SW480 (cell line): ENCODE measurements at regions not wholly inside any gene's neighbourhood (a gene's known extent, or its start where the extent isn't known, plus 50 kb on each side); places are given as distances from the start of the nearest gene placed in this dataset.

ENCODE experiments used
- DNase-seq: peaks from one replicate; pipeline ENCODE4 v3.0.0-alpha.2; 2016; ENCODE audit warnings: low spot score

GRCh38 chr17:72301887-72302286, 181.1 kb downstream of the SOX9 start:
- DNase-seq, result no peak

DNA sequence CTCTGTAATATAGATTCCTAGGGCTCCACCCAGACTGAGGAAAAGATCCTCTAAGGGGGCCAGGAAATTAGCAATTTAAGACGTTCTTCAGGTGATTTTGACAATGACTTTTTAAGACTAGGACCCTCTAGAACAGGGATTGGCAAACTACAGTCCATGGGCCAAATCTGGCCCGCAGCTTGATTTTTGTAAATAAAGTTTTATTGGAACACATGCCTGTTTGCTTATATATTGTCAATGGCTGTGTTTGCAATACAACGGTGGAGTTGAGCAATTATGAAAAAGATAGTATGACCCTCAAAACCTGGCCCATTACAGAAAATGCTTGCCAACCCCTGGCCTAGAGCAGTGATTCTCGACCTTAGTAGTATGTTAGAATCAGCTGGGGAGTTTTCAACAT, 181.9 kb downstream of the SOX9 start:
- DNase-seq, result no peak

DNA sequence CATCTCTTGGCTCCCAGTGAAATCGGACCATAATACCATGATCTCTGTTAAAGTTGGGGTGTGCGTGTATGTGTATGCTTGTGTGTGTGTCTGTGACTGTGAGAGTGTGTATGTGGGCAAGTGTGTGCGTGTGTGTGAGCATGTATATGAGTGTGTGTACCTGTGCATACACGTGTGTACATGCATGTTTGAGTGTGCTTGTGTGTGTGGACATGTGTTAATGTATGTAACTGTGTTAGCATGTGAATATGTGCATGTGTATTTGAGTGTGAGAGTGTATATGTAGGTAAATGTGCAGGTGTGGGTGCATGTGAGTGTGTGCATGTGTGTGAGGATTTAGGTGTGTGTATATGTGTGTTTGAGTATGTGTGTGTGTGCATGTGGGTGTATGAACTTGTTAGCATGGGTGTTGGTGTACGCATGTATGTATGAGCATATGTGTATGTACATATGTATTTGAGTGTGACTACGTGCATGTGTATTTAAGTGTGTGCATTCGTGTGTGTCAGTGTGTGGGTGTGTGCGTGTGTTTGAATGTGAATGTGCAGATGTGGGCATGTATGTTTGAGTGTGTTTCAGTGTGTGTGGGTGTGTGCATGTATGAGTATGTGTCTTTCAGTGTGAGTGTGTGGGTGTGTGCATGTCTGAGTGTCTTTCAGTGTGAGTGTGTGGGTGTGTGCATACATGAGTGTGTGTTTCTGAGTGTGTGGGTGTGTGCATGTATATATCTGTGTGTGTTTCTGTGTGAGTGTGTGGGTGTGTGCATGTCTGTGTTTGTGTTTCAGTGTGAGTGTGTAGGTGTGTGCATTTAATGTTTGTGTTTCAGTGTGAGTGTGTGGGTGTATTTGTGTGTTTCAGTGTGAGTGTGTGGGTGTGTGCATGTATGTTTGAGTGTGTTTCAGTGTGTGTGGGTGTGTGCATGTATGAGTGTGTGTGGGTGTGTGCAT, 183.2 kb downstream of the SOX9 start:
- DNase-seq, result no peak

GRCh38 chr17:72304859-72305258, 184.0 kb downstream of the SOX9 start:
- no peak for DNase-seq

DNA sequence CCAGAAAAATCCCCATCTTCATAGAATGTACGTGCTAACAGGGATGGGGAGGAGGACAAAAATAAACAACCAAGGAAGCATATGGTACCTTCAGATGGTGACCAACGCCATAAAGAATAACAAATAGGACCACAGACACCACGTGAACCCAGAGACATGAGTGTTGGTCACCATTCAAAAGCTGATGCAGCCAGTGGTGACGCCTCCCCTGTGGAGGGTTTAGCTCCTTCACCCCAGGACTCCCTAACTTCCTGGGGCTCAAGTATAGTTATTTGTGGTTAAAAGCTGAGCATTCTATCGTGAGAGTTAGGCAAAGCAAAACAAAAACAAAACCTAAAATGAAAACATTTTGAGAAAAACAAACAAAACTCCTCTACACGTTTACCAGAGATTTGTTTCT, 184.7 kb downstream of the SOX9 start:
- DNase-seq, result no peak

DNA sequence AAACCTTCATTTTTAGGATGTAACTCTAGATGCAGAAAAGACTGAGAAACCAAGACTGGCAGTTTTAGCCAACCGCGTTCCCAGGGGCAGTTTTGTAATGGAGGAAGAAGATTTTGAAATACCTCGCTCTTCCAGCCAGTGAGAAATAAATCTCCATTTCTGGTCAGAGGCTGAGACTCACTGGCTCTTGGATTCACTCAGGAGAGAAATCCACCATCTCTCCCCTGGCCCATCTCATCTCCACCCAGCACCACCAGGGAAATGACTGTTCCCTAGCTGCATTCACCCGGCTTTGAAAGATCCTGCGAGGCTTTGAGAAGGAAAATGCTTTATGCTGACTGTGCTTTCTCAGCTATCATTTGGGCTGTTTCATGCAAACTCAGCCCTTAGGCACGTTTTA, 185.2 kb downstream of the SOX9 start:
- no peak for DNase-seq

- no peak for DNase-seq
Measured at GRCh38 chr17:72307836-72308235, 187.0 kb downstream of the SOX9 start.

DNA sequence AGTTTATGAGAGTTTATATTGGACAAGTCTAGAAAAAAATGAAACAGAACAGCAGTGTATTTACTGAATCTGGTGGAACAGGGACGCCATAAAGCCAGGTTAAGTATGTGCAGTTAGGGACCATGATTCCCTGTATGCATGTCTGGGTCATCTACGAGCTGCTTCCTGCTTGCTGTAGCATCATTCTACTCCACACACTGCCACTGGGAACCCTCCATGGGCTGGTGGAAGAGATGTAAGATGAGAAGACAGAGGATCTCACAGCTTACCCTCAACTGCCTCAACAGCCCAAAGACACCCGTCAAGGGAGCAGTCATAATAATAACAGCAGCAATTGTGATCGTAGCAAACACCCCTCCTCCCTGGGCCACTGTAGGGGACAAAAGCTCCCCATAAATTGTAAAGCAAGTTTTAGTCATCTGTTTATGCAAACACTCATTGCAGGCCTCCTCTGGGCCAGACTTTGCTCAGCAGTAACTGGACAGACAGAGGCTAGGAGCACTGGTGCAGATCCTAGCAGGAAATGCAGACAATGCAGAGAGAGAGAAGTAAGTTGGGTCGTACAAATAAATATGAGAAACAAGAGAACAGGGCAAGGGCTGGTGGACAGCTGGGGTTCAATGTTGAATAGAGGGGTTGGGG, 188.0 kb downstream of the SOX9 start:
- no peak for DNase-seq

DNA sequence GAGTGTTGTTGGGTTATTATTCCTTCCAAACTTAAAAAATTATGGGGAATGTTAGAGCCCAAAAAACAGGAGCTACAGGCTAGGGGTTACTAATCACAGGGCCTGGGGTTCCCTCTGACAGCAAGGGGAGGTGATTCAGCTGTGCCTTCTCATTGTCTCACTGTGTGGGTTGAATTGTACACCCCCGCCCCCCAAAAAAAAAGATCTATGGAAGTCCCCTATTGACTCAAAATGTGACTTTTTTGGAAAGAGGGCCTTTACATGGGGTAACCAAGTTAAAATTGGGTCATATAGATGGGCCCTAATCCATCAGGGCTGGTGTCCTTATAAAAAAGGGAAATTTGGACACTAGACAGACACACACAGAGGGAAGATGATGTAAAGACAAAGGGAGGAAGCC, 190.2 kb downstream of the SOX9 start:
- DNase-seq, result no peak

GRCh38 chr17:72315122-72315913, 194.5 kb downstream of the SOX9 start:
- DNase-seq, result no peak

DNA sequence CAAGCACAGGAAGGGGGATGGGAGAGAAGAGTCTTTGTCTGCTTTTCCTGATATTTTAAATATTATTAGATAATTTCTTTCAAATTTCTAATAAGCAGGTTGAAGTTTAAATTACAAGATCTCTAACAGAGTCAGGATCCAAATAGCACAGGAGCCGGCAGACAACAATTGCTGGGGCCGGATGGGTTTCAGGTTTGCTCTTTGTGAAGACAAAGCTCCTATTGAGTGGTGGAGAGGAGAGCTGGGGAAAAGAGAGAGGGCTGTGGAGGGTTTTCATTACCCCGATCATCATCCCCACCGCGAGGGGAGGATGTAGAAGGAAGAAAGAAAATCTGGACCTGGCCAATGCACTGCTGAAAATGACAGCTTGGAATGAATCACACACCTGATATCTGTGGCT, 197.3 kb downstream of the SOX9 start:
- no peak for DNase-seq

DNA sequence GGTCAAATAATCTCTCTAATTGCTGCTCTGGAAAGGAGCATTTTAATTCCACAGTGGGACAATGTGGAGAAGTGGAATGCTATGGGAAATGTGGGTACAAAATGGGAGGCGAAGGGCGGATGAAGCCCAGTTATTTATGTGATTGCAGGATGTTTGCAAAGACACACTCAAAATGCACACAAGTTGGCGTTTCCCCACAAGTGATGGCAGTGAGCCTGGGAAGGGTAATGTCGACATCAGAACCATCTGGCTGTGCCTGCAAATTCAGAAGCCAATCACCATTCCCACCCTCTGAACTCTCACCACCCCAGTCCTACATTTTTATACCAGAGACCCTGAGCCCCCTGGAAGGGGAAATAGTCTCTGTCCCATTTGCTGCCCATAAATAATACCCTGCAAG, 201.1 kb downstream of the SOX9 start:
- DNase-seq, result no peak

- no peak for DNase-seq
Measured at GRCh38 chr17:72332367-72332766, 211.5 kb downstream of the SOX9 start.

DNA sequence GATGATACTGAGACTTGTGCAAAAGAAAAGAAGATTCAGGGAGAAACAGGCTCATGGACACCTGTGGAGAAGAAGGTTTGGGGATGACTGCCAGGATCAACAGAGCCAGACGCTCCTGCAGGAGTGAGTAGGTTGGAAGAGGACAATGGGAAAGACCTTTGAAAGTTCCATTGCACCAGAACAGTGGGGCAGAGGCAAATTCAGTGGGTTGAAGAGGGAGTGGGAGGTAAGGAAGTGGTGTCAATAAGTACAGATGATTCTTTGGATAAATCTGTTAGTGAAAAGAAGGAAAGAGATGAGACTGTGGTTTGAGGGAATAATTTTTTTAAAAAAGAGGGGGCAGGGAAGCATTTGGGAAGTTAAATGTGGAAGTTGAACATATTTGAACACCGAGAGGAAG, 212.8 kb downstream of the SOX9 start:
- DNase-seq, result no peak

DNA sequence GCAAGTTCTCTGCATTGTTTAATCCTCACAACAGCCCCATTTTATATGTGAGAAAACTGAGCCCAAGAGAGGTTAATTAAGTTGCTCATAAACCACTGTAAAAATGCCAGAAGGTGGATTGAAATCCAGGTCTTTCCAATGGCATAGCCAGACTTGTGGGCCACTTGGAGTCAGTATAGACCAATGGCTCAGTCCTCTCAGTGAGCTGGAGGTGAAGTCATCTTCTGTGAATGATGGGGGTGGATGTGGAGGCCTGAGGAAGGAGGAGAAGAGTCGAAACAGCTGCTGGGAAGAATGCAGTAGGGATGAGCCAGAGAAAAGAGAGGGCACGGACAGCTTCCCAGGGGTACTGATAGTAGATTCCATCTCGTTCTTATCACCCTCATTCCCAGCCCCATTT, 213.4 kb downstream of the SOX9 start:
- DNase-seq, result no peak

DNA sequence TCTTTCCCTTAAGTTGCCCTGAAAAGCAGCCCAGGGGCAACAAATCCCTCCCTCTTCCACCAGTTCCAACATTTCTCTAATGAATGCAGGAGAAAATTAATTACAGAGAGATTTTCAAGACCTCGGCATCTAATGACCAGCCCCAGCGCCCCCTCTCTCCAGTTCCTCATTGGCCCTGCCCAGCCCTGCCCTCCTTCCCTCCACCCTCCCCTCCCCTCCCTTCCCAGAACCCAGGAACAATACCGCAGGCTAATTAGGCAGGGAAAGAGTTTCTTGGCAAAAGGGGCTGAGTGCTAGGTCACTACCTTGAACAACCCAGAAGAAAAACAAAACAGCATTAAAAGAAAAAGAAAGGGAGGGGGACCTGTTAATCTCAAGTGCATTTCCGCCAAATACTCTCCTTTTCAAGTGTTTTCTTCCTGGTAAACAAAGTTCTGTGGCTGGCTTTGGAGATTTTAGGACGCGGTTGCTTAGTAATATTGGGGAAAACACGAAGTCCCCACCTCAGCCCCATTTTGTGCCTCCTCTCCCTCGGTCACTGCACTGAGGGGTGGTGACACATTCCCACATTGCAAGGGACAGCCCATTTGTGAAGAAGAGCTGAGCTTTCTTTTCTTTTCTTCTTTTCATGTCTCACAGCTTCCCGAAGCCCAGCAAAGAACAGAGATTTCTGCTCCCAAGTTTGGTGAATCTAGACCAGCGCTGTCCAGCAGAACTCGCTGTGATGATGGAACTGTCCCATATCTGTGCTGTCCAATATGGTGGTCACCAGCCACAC, 215.4 kb downstream of the SOX9 start:
- DNase-seq, result no peak

DNA sequence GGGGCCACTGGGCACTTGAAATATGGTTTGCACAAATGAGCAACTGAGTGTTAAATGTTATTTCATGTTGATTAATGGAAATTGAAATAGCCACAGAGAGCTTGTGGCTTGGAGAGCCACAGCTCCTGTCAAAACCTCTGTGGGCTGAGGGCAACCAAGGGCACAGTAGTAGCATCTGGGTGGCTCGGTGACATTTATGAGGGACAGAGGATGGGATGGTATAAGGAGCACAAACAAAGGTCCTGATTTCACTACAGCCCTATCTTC, 215.9 kb downstream of the SOX9 start:
- no peak for DNase-seq

GRCh38 chr17:72338304-72338703, 217.5 kb downstream of the SOX9 start:
- DNase-seq, result peak; percentile 15

DNA sequence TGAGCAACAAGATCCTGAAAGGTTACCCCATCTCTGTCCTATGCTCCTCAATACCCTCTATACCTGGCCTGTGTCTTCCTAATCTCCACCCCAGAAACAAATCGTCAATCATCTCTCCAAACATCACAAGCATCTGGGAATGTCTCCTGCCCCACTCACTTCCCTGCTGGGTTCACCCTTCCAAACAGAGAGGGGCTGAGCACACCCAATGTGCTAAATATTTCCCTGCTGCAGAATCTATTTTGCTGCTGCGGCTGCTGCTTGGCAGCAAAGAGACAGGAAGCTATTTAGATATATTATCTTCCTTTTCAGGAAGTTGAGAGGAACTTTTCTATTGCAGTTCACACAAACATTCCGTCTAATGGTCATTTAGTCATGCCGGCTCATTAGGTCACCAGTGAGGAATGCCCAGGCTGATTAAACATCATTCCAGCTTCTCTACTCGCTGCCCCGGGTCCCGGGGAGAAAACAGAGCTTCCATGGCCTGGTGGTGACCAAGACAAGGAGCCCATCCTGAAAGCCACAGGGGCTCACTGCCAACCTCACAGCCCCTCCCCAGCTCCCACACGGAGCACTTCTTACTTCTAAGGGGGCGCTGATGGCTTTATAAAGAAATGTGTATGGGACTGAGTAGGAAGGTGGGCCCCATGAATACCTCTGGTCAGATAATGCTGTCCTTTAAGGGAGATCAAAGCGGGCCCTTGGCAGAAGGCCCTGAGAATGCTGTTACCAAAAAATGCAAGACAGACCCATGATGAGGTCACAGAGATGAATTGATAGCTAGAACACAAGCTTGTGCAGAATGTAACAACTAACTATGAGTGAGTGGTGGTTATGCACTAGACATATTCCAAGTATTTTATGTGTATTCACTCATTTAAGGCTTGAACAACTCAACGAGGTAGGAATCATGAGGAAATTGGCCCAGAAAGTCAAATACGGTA, 218.3 kb downstream of the SOX9 start:
- DNase-seq, result peak; percentile 94

DNA sequence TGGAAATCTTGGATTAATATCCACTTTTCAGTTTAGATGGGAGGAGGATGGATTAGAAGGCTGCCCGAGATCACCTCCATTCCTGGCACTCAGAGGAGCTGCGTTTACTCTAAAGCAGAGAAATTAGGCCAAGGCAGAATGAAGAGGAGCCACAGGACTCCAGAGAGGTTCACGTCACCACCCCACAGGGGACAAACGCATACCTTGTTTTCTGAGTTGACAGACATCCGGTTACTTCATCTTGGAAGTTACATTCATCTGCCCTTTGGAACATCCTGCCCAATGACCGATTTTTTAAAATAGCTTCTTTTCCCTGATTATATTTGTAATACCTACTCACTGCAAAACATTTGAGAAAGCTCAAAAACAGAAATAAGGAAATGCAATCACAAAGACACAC, 220.0 kb downstream of the SOX9 start:
- no peak for DNase-seq

GRCh38 chr17:72342061-72342460, 221.2 kb downstream of the SOX9 start:
- DNase-seq, result no peak
